Fibroblast of the aortic adventitia (primary cell): ENCODE measurements at regions not wholly inside any gene's neighbourhood (a gene's known extent, or its start where the extent isn't known, plus 50 kb on each side); places are given as distances from the start of the nearest gene placed in this dataset.

Experiments
- DNase-seq: peaks from one replicate; pipeline ENCODE4 v3.0.0-alpha.2; 2010; ENCODE audit warnings: low read depth
- H3K4me3 ChIP-seq: 2 replicates; pipeline ENCODE4 v1.5.1; 2011; ENCODE audit warnings: low read depth, mild to moderate bottlenecking, control low read depth, low read length, moderate library complexity
- CTCF ChIP-seq: IDR thresholded peaks from 2 replicates; pipeline ENCODE4 v1.5.1; 2011; ENCODE audit warnings: mild to moderate bottlenecking, low read length, control low read depth, inconsistent platforms; ENCODE audit not compliant: insufficient read depth

DNA sequence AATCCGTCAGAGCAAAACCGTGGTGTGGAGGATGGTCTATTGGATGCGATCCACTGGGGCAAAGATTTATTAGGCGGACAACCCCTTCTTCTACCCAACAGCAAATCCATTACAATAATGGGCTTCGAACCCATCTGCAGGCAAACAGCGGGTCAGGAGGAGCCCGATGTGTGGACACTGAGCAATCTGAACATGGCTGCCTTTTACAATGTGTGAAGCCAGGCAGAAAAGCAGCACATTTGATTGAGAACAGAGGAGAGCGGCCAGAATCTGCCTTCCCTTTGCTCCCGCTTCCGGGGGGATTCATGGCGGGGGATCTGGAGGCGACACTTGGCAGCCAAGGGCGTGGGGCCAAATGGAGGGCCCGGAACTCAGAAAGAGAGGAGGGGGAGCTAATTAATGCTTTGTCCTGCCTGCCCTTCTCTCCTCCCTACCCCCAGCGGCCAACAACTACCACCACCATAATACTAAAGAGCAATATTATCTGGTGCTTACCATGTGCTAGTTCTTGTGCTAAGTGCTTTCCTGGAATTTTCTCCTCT, 133.0 kb downstream of the EMX2 start:
- no peak for DNase-seq
- no peak for TF ChIP-seq CTCF
- H3K4me3 ChIP-seq, result no peak overlapping the region

DNA sequence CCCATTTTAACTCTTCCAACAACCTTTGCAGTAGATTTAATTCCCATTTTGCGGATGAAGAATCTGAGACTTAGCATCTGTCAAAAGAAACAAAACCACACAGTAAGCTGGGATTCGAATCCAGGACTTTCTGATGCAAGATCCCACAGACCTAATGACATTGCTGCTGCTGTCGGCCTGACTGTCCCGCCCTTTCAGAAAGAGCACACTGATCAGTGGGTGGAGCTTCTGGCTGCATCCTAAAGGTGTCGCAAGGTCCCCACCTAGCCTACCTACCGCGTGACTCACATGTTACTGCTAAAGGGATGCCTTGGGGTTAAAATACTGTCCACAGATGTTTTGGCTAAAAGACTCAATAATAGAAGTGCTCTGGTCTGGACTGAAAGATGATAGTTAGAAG, 134.7 kb downstream of the EMX2 start:
- TF ChIP-seq CTCF, result no peak
- H3K4me3 ChIP-seq, result no peak overlapping the region
- no peak for DNase-seq

- H3K4me3 ChIP-seq, result no peak overlapping the region
- DNase-seq, result no peak
- no peak for TF ChIP-seq CTCF
Measured at GRCh38 chr10:117677890-117678500, 135.4 kb downstream of the EMX2 start.

DNA sequence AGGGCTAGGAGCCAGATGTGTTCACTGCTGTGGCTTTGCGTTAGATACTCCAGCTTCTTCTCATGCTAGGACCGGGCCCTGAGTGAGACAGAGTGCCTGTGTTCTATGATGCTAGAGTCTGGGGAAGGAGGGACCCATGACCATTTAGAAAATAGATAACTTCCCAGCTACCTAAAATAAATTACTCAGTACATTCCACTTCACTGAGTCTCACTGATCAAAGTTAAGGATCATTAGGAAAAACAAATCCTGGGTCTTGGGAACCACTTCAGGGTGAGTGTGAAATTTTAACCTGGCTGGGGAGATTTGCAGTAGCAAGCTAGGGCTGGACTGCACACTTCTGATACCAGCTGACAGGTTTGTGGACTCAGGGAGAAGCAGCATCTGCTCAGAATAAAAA, 138.1 kb downstream of the EMX2 start:
- TF ChIP-seq CTCF, result no peak
- no peak overlapping the region for H3K4me3 ChIP-seq
- no peak for DNase-seq

DNA sequence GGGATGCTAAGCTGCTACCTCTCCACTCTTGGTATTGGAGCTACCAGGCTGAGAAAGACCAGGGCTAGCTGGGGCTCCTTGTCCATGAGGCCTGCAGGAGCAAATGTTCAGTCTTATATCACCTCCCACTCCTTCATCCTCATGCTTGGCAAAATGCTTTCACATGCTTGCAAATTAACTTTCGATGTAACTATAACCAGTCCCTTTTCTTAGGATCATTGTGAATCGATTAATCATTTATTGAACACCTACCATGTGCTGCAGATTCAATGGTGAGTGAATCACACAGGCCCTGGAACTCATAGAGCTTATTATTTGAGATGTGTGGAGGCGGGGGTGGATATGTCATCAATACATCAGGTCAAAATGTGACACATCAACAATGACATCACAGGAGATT, 138.6 kb downstream of the EMX2 start:
- no peak overlapping the region for H3K4me3 ChIP-seq
- no peak for TF ChIP-seq CTCF
- DNase-seq, result no peak

DNA sequence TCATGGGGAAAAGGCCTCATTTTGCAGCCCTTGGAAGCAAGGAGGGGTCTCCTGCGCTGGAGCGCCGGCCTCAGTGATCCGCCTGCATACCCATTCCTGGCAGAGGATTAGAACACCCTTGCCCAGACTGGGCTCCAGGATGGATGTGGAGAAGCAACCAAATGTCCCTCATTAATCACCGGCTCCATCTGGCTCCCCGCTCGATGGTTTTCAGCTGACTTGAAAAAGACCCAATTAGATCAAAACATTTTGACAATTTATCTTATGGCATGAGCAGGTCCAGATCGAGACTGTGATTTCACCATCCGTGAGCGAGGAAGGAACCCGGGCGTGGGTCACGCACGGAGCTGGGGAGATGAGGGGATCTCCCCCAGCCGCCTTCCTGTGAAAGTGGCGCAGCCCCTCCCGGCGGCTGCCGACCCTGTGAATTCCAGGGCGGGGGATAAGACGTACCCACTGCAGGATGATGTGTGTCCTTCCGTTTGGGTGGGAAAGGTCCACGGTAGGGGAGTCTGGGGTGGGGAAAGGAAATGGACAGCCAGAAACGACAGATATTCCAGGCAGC, 141.6 kb downstream of the EMX2 start:
- TF ChIP-seq CTCF, result no peak
- no peak overlapping the region for H3K4me3 ChIP-seq
- no peak for DNase-seq
